WTC11 (cell line): ENCODE measurements at regions not wholly inside any gene's neighbourhood (a gene's known extent, or its start where the extent isn't known, plus 50 kb on each side); places are given as distances from the start of the nearest gene placed in this dataset.

Experiments used
- ATAC-seq: fragments of 200-7000 bp; cut with Tn5 transposase; 2 replicates; pipeline ENCODE4 v1.10.0; 2021; ENCODE audit warnings: mild to moderate bottlenecking, moderate library complexity
- CTCF ChIA-PET: fragments of 300-600 bp; sonication (Branson Sonifier 250); formaldehyde crosslinking; loops from one replicate; lab custom pipeline; 2021; ENCODE audit warnings: antibody characterized with exemption; lab: Charles Lee
- POLR2A ChIA-PET: fragments of 350-600 bp; sonication (Branson Sonifier 250); formaldehyde crosslinking; loops from one replicate; lab custom pipeline; 2021; ENCODE audit warnings: antibody characterized with exemption; lab: Charles Lee
- DNase-seq: peaks from one replicate; pipeline ENCODE4 v3.0.0; 2021; ENCODE audit warnings: low spot score
- H3K27ac Mint-ChIP-seq: 2 replicates; pipeline ENCODE4 v1.8.0; 2021; ENCODE audit warnings: mixed read lengths
- H3K27me3 Mint-ChIP-seq: 2 replicates; pipeline ENCODE4 v1.8.0; 2021; ENCODE audit warnings: low read depth, mild to moderate bottlenecking, moderate library complexity, mixed read lengths
- H3K36me3 Mint-ChIP-seq: 2 replicates; pipeline ENCODE4 v1.8.0; 2021; ENCODE audit warnings: mixed read lengths
- H3K4me1 Mint-ChIP-seq: 2 replicates; pipeline ENCODE4 v1.8.0; 2022; ENCODE audit warnings: mixed read lengths
- H3K4me3 Mint-ChIP-seq: 2 replicates; pipeline ENCODE4 v1.8.0; 2021; ENCODE audit warnings: mild to moderate bottlenecking, moderate library complexity, mixed read lengths
- H3K9me3 Mint-ChIP-seq: 2 replicates; pipeline ENCODE4 v1.8.0; 2021; ENCODE audit warnings: mixed read lengths
- ATF1 ChIP-seq: sonication (generic); formaldehyde crosslinking; IDR thresholded peaks from 2 replicates; pipeline ENCODE4 v1.8.1; 2023; ENCODE audit warnings: mild to moderate bottlenecking, moderate library complexity, missing genetic modification reagents
- CBFB ChIP-seq: sonication (generic); formaldehyde crosslinking; IDR thresholded peaks from 2 replicates; pipeline ENCODE4 v1.8.1; 2022; ENCODE audit warnings: mild to moderate bottlenecking, low read depth, missing genetic modification reagents
- ELF4 ChIP-seq: sonication (generic); formaldehyde crosslinking; IDR thresholded peaks from 2 replicates; pipeline ENCODE4 v1.8.1; 2022; ENCODE audit warnings: low read depth, mild to moderate bottlenecking, moderate library complexity, missing genetic modification reagents
- FOXJ3 ChIP-seq: sonication (generic); formaldehyde crosslinking; IDR thresholded peaks from 2 replicates; pipeline ENCODE4 v1.9.0; 2021; ENCODE audit warnings: missing genetic modification reagents, mild to moderate bottlenecking, borderline replicate concordance
- GTF2I ChIP-seq: fragments of 250-450 bp; sonication (Bioruptor Pico); conservative IDR thresholded peaks from 2 replicates; pipeline ENCODE4 v1.4.0; 2021; ENCODE audit warnings: mild to moderate bottlenecking
- HMGXB4 ChIP-seq: sonication (generic); formaldehyde crosslinking; IDR thresholded peaks from 2 replicates; pipeline ENCODE4 v1.8.1; 2023; ENCODE audit warnings: mild to moderate bottlenecking, moderate library complexity, missing genetic modification reagents
- NFATC4 ChIP-seq: fragments of 250-450 bp; sonication (Bioruptor Pico); IDR thresholded peaks from 2 replicates; pipeline ENCODE4 v1.9.0; 2021; ENCODE audit warnings: mild to moderate bottlenecking
- NFYB ChIP-seq: sonication (generic); formaldehyde crosslinking; conservative IDR thresholded peaks from 2 replicates; pipeline ENCODE4 v1.8.0; 2022; ENCODE audit warnings: low read depth, missing genetic modification reagents
- NR3C1 ChIP-seq: sonication (generic); formaldehyde crosslinking; conservative IDR thresholded peaks from 2 replicates; pipeline ENCODE4 v1.8.1; 2023; ENCODE audit warnings: low read depth, mild to moderate bottlenecking, missing genetic modification reagents
- OVOL2 ChIP-seq: fragments of 250-450 bp; sonication (Bioruptor Pico); IDR thresholded peaks from 2 replicates; pipeline ENCODE4 v1.9.0; 2021; ENCODE audit warnings: mild to moderate bottlenecking, borderline replicate concordance
- RORB ChIP-seq: fragments of 250-450 bp; sonication (Bioruptor Pico); IDR thresholded peaks from 2 replicates; pipeline ENCODE4 v1.9.0; 2021; ENCODE audit warnings: mild to moderate bottlenecking
- SMAD4 ChIP-seq: sonication (generic); formaldehyde crosslinking; IDR thresholded peaks from 2 replicates; pipeline ENCODE4 v1.8.0; 2022; ENCODE audit warnings: mild to moderate bottlenecking, missing genetic modification reagents
- SOX15 ChIP-seq: fragments of 250-450 bp; sonication (Bioruptor Pico); IDR thresholded peaks from 2 replicates; pipeline ENCODE4 v1.9.0; 2021; ENCODE audit warnings: mild to moderate bottlenecking
- STAT6 ChIP-seq: sonication (generic); formaldehyde crosslinking; conservative IDR thresholded peaks from 2 replicates; pipeline ENCODE4 v1.8.1; 2023; ENCODE audit warnings: mild to moderate bottlenecking, low read depth, missing genetic modification reagents, moderate library complexity
- TEAD4 ChIP-seq: sonication (generic); formaldehyde crosslinking; IDR thresholded peaks from 2 replicates; pipeline ENCODE4 v1.8.0; 2022; ENCODE audit warnings: mild to moderate bottlenecking, missing genetic modification reagents
- TP53 ChIP-seq: sonication (generic); formaldehyde crosslinking; IDR thresholded peaks from 2 replicates; pipeline ENCODE4 v1.8.1; 2023; ENCODE audit warnings: mild to moderate bottlenecking, missing genetic modification reagents
- USF2 ChIP-seq: sonication (generic); formaldehyde crosslinking; IDR thresholded peaks from 2 replicates; pipeline ENCODE4 v1.8.1; 2023; ENCODE audit warnings: mild to moderate bottlenecking, missing genetic modification reagents, moderate library complexity
- ZNF317 ChIP-seq: sonication (generic); formaldehyde crosslinking; IDR thresholded peaks from 2 replicates; pipeline ENCODE4 v1.8.1; 2023; ENCODE audit warnings: low read depth, mild to moderate bottlenecking, moderate library complexity, missing genetic modification reagents, borderline replicate concordance
- ZNF423 ChIP-seq: fragments of 250-450 bp; sonication (Bioruptor Pico); IDR thresholded peaks from 2 replicates; pipeline ENCODE4 v2.1.2; 2022; ENCODE audit warnings: mild to moderate bottlenecking, moderate library complexity
- TF ChIP-seq, protein P1 (sequence below): sonication (generic); formaldehyde crosslinking; IDR thresholded peaks from 2 replicates; pipeline ENCODE4 v1.8.0; 2023; ENCODE audit warnings: missing genetic modification reagents
- TF ChIP-seq, protein P2 (sequence below): sonication (generic); formaldehyde crosslinking; IDR thresholded peaks from 2 replicates; pipeline ENCODE4 v1.8.1; 2022; ENCODE audit warnings: missing genetic modification reagents, borderline replicate concordance

DNA sequence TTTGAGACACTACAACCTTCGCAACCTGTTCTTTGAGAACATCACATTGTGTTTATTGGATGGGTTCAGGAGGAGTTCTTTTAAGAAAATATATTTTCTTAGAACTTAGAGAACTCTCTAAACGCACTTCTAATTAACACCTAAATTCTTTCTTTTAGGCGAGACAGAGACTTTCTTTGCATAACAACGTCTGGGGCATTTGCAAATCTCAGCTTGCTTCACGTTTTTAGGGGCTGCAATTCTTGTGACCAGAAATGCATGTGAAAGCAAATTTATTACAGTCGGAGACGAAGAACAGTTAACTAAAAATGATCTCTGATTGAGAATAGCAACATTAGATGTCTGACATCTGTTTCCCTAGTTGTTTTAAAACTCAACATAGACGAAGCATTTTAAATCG is 568.3 kb upstream of the ZNF717 start:
- Mint-ChIP-seq H3K27ac (peak overlapping the region; percentile 72), H3K9me3 (no peaks in the 10 kb centered on the region), H3K27me3 (no peaks in the 10 kb centered on the region), H3K4me3 (peak overlapping the region; percentile 43), H3K36me3 (no peaks in the 10 kb centered on the region), H3K4me1 (peaks cover 29% of the 10 kb centered on the region)
- ATAC-seq (peak; percentile 53), DNase-seq (no peak)
- ChIA-PET POLR2A (no interaction called here), CTCF (interaction anchor here (1.0 to 1.2 kb wide), 2 partner anchors 189 to 217 kb away, joined by 3 to 5 read pairs; no protein-coding TSS in a partner anchor)
- TF ChIP-seq SOX15 (CRISPR knock-in tag) (no peak), ZNF317 (CRISPR knock-in tag) (peak; percentile 63; the same call in 1 of the 2 replicates)

DNA sequence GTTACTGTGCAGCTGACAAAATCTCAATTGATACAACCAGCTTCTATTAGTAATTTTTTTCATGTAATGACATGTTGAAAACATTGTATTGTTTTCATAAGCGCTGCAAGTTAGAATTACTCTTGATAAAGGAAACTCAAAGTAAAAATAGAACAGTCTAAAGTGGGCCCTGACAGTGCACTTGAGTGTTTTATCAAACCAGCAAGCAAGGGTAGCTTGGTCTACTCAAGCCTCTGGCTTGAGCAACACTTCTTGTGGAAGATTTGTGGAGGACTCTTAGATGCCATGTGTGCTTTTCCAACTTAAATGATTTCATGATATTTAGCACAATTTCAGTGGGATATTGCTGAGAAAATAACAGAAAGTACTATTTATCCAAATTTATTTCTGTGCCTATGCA is 575.7 kb upstream of the ZNF717 start:
- ATAC-seq (no peak), DNase-seq (no peak)
- Mint-ChIP-seq H3K27me3 (no peaks in the 10 kb centered on the region), H3K9me3 (no peaks in the 10 kb centered on the region; the same call in 1 of the 2 replicates), H3K36me3 (no peaks in the 10 kb centered on the region), H3K4me1 (peaks cover 10% of the 10 kb centered on the region; the same call in 1 of the 2 replicates), H3K4me3 (no peak overlapping the region), H3K27ac (no peak overlapping the region)
- ChIA-PET CTCF (no interaction called here), POLR2A (no interaction called here)
- TF ChIP-seq USF2 (CRISPR knock-in tag) (no peak), NFATC4 (CRISPR knock-in tag) (no peak), RORB (CRISPR knock-in tag) (no peak), NR3C1 (no peak), ZNF423 (no peak), ELF4 (CRISPR knock-in tag) (no peak), OVOL2 (no peak), SMAD4 (CRISPR knock-in tag) (no peak), GTF2I (no peak), CBFB (no peak)
- TF ChIP-seq, protein P1, sequence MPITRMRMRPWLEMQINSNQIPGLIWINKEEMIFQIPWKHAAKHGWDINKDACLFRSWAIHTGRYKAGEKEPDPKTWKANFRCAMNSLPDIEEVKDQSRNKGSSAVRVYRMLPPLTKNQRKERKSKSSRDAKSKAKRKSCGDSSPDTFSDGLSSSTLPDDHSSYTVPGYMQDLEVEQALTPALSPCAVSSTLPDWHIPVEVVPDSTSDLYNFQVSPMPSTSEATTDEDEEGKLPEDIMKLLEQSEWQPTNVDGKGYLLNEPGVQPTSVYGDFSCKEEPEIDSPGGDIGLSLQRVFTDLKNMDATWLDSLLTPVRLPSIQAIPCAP (CRISPR knock-in tag) = no peak
- TF ChIP-seq, protein P2, sequence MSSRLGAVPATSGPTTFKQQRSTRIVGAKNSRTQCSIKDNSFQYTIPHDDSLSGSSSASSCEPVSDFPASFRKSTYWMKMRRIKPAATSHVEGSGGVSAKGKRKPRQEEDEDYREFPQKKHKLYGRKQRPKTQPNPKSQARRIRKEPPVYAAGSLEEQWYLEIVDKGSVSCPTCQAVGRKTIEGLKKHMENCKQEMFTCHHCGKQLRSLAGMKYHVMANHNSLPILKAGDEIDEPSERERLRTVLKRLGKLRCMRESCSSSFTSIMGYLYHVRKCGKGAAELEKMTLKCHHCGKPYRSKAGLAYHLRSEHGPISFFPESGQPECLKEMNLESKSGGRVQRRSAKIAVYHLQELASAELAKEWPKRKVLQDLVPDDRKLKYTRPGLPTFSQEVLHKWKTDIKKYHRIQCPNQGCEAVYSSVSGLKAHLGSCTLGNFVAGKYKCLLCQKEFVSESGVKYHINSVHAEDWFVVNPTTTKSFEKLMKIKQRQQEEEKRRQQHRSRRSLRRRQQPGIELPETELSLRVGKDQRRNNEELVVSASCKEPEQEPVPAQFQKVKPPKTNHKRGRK (CRISPR knock-in tag) = no peak

DNA sequence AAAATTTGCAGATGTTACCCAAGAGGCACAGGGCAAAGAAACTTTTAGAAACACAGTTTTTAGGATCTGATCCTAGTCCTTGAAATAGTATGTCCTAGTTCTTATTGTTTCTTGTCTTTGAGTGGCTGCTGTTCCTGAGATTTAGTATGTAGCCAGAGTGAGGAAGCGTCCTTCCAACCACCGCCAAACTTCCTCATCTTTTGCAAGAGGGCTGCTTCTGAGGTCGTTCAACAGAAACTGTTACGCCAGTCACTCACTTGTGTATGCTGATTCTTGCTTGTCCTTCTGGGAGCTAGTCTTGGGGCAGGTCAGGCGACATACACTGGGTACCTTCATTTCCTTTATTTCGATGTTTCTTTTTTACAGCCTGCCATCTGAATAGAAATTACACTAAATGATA is 577.3 kb upstream of the ZNF717 start:
- TF ChIP-seq CBFB = no peak
- no peak for TF ChIP-seq TP53 (CRISPR knock-in tag)
- TF ChIP-seq TEAD4 = no peak
- TF ChIP-seq ATF1 (CRISPR knock-in tag) = no peak
- TF ChIP-seq STAT6 = no peak
- no peak for TF ChIP-seq ELF4 (CRISPR knock-in tag)
- no peak for TF ChIP-seq NFATC4 (CRISPR knock-in tag)
- no peak for TF ChIP-seq HMGXB4 (CRISPR knock-in tag)
- no peak for TF ChIP-seq FOXJ3 (CRISPR knock-in tag)
- TF ChIP-seq NFYB = no peak
- ATAC-seq (no peak), DNase-seq (no peak)
- POLR2A ChIA-PET = no interaction called here
- Mint-ChIP-seq H3K9me3 (no peaks in the 10 kb centered on the region; the same call in 1 of the 2 replicates), H3K36me3 (no peaks in the 10 kb centered on the region), H3K4me1 (peaks cover 18% of the 10 kb centered on the region), H3K4me3 (no peak overlapping the region), H3K27me3 (no peaks in the 10 kb centered on the region), H3K27ac (peak overlapping the region; percentile 74; the same call in 1 of the 2 replicates)
- CTCF ChIA-PET = no interaction called here
